NCI-H187 (cell line): ENCODE measurements at regions not wholly inside any gene's neighbourhood (a gene's known extent, or its start where the extent isn't known, plus 50 kb on each side); places are given as distances from the start of the nearest gene placed in this dataset.

ENCODE experiments used
- DNase-seq, 2 experiments: peaks; one replicate each; lab custom pipeline; 2025; lab: John Stamatoyannopoulos, UW

DNA sequence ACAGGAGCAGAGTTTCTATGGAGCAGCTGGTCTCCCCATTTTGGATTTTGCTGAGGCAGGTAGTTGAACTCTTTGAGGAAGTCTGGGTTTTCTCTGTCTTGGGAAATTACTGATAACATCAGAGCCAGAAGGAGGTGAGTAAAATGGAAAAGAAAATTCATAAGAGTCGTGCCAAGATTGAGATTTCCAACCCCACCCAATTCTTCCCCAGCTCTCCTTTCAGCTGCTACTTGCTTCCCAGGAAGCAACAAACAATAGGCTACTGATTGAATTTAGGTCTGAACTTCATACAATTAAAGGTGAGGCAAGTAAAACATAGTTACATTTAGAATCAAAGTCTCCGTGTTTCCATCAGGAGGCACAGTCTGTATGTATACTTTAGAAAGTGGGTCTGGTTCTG, 54.6 kb upstream of the EOLA2 start:
- DNase-seq = no peak

DNA sequence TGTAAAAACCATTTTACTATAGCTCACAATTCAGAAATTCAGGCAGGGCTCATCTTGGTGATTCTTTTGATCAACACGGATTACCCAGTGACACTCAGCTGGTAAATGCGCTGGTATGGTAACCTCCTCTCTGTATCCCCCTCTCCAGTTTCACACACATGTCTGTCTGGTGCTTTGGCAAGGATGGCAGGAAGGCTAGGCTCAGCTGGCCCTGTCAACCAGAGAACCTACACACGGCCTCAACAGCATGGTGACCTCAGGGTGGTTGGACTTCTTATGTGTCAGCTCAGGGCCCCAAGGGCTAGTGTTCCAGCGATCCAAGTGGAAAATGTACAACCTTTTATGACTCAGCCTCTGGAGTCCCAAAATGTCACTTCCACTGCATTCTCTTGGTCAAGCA, 55.7 kb upstream of the EOLA2 start:
- DNase-seq = no peak

DNA sequence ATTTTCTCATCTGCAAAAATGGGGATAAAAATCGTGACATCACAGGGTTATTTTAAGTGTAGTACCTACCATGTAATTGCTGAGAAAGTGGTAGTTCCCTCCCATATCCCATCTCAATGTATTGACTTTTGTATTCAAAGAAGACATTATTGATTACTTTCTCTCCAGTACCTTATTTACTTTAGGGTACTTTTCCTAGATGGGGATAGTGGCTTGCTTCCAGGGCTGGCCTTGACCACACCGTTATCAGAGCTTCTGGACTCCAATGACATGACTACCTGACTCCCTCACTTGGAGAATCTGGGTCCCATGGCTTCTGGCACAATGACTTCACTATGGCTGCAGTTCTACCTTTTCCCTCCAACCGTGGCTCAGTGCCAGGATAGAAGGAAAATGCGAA, 58.2 kb upstream of the EOLA2 start:
- DNase-seq = no peak

DNA sequence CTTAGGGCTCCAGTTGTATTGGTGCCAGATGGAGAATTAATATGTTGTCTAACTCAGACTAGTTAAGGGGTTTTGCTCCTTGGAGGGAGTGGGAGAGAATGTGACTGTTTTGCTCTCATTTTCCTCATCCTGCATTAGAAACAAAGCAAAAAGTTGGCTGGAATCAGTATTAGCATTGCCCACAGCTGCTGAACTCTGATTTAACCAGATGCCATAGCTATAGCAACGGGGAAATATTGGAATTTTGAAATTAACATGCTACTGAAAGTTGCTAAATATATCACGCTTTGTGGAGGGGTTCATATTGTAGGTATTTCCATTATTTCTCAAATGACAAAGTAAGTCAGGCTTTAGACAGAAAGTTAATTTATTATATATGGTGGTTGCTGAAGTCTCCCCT, 66.7 kb upstream of the EOLA2 start:
- no peak for DNase-seq

DNA sequence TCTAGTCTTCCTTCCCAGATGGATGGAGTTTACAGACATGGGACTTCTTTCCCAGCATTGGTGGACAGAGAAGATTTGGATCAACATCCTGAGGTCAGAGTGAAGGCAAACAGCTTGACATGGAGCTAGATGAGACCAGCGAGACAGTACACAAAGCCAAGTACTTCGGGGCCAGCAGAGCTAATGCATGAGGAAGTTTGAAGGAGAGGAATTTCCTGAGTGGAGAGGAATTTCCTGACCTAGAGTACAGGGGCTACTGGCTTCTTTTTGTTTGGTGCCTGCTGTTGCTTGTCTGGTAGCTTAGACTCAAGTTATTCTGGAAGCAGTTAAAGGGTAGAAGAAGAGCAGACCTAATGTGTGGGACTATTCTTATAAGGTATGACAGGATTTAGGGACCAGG, 69.1 kb upstream of the EOLA2 start:
- no peak for DNase-seq

DNA sequence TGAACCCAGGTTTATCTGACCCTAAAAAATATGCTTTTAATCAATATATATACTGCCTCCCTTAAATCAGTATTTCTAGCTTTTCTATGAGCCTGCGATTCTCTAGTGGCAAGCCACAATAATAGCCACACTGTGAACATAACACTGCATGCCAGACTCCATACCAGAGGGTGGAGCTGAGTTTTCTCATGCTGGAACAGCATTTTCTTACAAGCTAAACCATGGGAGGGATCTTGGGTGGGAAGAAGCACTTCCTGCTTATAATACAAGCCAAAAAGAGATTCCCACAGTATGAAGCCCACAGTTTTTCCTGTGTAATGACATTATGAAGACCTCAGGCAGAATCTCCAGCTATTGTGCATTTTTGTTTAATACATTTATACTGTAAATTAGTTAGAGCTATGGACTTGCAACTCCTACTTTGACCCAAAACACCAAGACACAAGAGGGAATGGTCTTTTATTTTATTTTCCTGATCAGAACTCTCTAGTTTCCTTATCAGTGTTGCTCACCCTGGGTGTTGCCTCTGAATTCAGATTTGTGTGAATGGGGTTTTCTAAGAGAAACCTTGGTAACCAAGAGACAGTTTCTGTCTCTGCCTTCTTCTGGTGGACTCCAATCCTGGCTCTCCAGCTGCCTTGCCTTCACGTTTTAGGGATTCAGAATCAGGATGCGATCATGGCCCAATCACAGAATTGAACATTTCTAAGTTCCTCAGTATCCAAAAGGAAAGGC, 74.5 kb upstream of the EOLA2 start:
- no peak for DNase-seq

DNA sequence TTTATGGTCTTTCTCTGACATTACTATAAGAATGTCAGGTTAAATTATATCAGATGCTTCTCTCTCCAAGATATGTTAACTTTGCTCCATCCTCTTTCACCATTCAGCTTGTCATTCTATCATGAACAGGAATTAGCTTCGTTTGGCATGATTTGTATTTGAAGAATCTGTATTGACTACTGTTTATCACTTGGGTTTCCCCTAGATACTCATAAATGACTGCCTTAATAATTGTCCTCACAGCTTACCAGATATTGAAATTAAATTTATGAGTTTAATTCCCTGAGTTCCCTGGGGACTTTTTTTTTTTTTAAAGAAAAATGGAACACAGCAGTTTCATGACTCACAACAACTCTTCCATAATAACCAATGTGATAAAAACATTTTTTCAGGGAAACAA, 76.2 kb upstream of the EOLA2 start:
- no peak for DNase-seq

DNA sequence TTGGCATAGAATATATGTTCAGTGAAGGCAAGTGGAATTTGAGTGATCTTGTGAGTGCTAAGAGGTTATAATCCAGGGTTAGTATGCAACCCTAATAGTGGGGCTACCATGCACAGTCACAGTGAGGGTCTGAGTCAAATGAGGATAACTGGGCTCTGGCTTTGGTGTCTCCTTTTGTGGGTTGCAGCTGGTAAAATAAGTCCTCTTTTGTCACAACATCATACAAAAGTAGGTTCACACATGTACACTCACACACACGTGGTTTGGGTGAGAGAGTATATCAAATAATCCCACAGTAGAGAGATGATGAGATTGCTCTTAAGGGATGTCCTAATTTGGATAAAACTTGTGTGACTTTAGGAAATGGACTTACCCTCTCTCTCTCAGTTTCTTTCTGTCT, 79.6 kb upstream of the EOLA2 start:
- DNase-seq = no peak

DNA sequence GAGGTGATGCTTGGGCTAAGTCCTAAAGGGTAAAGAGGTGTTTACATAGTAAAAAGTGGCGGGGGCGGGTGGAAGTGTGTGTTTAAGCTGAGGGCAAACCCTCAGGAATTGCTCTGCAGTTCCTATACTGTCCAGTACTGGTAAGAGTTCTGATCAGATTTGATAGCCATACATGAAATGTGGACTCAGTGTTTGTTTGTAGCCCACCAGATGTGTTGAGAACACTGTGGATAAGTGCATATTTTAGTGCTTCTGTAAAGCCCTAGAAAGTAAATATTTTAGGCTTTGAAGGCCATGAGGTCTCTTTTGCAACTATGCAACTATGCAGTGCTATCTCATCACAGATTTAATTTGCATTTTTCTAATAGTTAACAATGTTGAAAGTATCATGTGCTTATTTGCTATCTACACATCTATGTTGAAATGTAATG, 80.7 kb upstream of the EOLA2 start:
- DNase-seq = no peak

DNA sequence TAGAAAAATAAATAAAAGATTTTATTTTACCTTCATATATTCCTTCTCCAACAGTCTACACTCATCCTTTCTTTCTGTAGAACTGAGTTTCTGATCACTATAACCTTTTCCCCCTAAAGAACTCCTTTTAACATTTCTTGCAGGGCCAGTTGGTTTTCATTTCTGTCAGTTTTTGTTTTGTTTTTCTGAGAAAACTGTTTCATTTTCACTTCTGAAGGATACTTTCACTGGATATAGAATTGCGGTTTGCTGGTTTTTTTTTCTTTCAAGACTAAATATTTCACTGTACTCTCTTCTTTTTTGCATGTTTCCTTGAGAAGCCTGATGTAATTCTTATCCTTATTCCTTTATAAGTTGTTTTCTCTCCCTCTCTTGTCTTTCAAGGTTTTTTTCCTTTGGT, 90.4 kb upstream of the EOLA2 start:
- DNase-seq = no peak

DNA sequence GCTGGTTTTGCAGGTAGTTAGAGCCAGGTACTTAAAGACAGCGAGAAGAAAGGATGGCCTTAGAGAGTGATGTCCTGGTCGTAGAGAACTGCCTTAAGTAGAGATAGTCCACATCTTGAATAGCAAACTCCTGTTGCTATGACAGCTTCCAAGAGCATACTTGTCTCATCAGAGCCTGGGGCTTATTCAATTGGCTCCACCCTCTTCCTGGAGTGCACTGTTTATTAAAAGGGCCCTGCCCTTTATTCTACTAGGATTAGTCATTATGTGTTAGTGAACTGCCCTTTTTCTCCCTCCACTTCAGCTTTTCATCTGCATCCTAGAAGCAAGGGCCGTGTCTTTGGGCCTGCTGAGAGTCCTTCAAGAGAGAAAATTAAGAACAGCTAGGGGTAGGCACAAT, 94.5 kb upstream of the EOLA2 start:
- peak; percentile 45 to 55 for DNase-seq

DNA sequence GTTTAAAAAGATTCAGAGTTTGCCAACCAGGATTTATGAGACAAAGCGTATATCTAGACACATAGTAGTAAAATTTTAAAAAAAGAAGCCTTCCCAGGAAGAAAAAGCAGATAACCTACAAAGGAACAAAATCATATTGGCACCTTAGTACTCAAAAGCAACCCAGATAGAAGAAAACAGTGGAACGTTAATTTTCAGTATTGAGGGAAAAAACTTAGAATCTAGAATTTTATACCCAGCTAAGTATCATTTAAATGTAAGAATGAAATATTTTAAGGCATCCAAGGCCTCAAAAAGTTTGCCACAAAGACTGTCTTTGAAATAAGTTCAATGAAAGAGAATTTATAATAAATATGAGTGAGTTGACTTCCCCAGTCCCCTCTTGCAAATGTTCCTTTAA, 96.5 kb upstream of the EOLA2 start:
- no peak for DNase-seq

DNA sequence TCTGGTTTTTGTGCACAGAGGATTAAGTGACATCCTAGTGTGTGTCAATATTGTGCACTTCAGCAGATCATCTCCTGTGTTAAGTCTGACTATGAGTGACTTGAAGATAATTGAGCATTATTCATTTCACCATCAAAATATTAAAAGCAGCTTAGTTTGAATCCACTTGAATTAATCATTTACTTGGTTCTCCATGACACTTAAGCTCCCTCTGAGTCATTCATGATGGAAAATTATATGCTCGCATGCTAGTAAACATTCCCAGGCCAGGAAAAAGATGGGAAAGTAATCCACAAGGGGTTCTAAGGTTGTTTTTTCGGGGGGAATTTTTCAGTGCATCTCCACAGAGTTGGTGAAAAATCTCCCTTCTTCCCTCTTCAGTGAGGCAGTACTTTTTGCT, 97.2 kb upstream of the EOLA2 start:
- no peak for DNase-seq

DNA sequence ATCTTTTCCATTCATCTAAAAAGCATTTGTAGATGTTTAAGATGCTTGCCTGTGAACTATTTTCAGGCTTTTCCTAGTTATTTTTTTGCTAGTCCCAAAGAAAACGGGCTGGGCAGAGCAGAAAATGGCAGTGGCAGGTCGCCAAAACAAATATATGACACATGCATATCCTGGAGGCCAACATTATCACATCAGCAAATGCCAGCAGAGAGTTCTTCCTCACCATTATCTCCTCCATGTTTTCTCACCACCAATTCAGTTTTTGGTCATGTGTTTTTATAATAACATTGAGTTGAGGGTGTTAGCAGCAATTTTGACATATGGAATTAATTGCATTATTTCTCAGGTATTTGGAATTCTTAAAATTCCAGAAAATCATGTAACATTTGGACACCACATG, 97.9 kb upstream of the EOLA2 start:
- no peak for DNase-seq

DNA sequence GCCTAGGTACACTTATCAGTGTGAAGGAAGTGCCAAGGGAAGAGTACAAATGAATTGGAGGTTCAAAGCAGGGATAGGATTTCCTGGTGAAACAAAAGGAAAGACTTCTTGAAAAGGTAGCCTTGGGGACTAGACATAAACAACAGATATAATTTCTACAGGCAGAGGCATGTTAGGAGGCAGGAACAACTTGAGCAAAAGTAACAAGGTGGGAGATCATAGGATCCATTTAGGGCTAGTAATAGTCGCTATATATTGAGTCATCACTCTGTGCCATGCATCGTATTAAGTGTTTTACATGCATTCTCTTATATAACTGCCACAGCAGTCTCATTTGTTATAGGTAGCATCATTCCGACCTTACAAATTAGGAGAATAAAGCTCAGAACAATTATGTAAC, 98.3 kb upstream of the EOLA2 start:
- DNase-seq = no peak

DNA sequence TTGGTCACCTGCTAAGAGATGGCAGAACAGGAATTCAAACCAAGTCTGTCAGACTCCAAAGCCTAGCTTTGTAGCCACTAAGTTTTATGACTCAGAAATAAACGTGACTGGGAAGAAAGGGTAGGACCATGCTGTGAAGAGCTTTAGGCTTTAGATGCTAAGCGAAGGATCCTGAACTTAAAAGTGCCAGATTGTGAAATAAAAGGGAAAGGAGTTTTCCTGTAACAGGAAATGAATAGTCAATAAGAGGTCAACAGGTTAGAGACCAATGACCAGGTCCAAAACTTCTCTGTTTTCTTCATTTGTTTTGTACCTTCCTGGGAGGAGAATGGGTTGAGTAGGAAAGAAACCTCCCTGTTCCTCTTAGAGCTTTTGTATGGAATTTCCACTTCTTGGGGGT, 98.8 kb upstream of the EOLA2 start:
- no peak for DNase-seq

DNA sequence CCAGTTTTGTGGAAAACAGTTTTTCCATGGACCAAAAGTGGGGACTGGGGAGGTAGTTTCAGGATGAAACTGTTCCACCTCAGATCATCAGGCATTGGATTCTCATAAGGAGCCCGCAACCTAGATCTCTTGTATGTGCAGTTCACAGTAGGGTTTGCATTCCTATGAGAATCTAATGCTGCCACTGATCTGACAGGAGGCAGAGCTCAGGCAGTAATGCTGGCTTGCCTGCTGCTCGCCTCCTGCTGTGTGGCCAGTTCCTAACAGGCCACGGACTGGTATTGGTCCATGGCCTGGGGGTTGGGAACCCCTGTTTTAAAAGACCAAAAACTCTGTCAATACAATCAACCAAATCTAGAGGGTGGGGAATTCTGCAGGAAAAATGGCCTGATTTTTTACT, 100.0 kb upstream of the EOLA2 start:
- no peak for DNase-seq

DNA sequence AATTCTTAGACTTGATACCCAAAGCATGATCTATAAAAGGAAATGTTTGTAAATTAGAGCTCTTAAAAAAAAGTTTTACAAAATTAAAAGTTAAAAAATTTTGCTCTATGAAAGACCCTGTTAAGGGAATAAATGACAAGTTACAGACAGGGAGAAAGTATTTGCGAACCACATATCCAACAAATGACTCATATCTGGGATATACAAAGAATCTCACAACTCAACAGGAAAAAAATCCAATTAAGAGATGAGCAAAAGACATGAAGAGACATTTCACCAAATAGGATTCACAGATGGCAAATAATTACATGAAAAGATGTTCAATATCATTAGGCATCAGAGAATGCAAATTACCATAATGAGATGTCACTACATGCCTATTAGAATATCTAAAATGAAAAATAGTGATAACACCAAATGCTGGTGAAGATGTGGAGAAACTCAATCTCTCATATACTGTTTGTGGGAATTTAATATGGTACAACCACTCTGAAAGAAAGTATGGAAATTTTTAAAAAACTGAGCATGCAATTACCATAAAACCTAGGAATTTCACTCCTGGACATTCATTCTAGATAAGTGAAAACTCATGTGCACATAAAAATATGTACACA, 100.8 kb upstream of the EOLA2 start:
- no peak for DNase-seq

DNA sequence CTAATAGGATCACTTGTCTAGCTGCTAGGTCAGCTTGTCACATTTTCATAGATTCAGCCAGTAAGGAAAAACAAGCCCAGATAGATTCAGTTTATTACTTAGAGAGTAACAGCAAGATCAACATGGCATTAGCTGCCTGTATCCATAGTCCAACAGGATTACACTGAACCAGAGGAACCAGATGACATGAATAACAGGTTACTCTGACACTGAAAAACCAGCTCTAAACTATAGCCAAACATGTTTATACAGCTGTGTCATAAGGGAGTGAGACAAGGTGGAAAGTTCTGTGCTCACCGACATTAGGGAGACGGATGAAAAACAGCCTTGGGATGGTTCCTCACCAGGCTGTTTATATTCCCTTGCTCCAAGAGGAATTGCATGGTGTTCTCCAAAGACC, 102.9 kb upstream of the EOLA2 start:
- DNase-seq = no peak

DNA sequence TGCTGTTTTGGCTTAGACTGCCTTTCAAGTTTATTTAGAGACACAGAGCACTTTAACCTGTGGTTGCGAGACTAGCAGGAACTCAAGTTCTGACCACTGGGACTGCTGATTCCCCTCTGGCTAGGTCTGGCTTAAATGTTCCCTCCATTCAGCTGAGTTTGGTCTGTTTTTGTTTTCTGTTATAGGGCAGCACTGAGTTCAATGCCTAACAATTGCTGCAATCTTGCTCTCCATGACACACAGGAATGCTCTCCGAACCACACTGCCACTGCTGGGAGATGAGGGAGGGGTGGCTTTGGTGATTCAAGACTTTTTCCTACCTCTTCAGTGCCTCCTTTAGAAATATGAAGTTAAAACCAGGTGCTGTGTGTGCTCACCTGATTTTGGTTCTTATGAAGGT, 106.3 kb upstream of the EOLA2 start:
- no peak for DNase-seq

DNA sequence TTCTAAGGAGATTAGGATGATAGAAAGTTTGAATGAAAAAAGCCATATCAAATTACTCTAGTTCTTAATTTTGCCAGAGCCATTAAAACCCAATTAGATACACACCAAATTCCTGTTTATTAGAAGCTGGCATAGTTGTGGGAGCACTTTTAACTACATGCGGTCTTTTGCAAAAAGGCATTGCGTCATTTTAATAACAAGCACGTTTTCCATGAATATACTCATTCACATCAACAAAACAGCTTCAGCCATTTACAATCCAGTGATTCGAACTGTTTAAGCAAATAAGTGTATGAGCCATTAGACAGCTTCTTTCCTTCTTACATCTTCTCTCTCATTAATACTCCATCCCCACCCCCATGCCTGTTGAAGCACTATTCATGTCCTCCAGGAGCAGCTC, 109.5 kb upstream of the EOLA2 start:
- no peak for DNase-seq

DNA sequence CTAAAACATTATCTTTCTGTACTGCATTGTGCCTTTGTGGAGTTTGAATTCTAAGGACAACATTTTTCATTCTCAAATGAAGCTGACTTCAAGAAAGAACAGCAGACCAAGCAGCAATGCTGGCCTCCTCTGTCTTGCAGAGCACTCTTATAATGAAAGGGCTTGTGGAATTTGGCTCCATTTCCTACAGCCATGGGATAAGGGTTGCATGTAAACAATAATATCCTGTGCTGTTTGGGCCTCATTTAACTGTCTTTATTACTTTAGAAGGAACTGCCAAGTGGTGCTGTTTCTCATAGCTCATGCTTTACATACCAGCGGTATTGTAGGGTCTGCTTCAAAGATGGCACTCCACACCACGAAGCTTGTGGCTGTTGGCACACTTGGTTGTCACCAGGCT, 111.4 kb upstream of the EOLA2 start:
- no peak for DNase-seq

DNA sequence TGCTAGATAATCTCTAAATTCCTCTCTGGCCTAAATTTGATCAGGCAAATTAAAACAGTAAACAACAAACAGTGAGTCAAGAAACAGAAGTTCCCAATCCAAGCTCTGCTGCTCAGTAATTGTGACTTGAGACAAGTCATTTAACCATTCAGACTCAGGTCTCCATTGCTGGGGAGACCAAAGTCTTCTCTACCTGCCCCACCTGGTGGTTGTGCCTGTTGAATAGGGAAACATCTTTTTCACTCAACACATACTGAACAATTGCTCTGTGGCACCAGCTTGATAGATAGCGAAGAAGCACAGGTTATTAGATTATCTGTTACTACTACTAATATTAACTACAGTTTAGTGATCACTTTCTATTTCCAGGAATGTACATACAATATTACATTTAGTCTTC, 112.1 kb upstream of the EOLA2 start:
- DNase-seq = no peak

DNA sequence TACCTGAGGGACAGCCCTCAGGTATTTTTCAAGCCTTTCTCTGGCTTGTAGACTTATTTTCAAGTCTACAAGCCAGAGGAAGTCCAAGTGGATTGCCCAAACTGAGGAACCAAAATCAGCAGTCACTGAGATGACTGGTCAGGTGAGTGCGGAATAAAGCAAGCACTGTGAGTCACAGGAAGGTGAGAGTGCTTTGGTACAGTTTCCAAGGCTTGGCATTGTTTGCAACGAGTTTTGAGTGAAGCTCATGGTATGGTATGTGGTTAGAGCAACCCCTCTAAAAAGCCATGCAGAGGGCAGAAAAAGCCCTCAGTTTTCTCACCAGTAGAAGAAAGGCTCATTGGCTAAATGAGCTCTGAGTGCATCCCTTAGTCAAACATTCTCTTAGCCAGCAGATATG, 112.8 kb upstream of the EOLA2 start:
- DNase-seq = no peak
